CD4-positive, alpha-beta T cell treated with Interferon alpha-2 for 1 hour (primary cell): ENCODE measurements at regions not wholly inside any gene's neighbourhood (a gene's known extent, or its start where the extent isn't known, plus 50 kb on each side); places are given as distances from the start of the nearest gene placed in this dataset.
A peak's percentile ranks its signal among the peaks of the same experiment; 100 is the strongest.

Experiments
- DNase-seq, 2 donors: peaks; one replicate each; pipeline ENCODE4 v3.0.0-alpha.2; 2020 to 2022

DNA sequence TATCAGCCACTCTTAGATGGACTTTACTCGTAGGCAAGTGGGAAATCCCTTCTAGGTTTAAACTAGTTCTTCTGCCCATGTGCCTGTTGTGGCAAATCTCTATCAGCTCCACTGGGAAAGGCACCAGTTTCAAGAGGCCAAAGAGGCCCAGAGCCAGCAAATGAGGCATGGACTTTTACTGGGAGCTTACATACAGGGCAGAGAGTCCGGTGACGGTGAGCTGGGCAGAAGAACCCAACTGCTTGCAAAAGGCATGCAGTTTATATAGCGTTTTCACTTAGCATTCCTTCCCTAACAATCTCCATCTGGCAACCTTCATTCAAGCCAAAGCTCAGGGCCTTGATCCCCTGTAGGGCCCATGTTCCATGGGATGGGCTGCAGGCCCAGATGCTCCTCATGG is 93.0 kb upstream of the C3orf80 start:
- no peak for DNase-seq

DNA sequence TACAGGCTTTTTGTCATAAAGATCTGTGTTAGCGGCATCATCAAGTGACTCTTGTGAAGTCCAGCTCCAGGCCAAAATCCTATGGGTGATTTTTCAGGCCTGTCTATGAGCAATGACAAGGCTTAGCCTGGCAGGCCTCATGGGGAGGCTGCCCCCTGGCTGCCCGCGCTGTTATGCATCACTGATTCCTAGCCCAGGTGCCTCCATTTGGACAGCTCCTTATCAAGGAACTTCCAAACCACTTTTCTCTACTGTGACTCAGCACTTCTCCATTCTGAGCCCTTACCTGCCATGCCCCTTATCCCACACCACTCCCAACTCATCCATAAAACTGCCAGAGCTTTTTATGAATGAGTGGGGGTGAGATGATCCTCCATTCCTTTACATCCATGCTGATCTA is 91.5 kb upstream of the C3orf80 start:
- no peak for DNase-seq

DNA sequence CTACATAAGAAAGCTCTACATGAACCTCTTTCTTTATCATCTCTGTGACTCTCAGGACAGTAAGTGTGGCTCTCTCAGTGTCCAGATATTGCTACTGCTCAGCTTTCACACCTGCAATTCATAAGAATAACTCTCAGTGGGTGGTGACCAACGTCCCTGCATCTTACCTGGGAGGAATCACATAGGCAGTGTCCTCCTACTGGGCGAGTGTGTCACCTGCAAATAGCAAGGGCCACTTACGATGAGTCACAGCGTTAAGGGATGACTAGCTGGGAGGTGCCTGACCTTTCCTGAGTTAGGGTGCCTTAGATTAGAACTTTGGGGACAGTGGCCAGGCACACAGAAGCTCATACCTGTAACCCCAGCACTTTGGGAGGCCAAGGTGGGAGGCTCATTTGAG is 90.8 kb upstream of the C3orf80 start:
- DNase-seq, result no peak

DNA sequence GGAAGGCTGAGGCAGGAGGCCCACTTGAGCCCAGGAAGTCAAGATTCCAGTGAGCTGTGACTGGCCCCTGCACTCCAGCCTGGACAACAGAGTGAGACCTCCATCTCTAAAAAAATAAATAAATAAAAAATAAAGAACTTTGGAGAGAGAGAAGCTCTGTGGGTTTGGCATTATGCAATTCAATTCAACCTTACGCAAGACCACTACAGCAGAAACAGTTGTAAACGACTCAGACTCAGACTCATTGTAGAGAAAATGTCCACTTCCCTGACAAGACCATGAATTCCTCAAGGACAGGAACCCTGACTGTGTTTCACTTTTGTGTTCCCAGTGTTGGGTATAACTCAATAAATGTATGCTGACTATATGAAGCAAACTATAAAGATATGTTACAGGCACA is 90.3 kb upstream of the C3orf80 start:
- DNase-seq, result peak in 1 of 2 donors; percentile 3

DNA sequence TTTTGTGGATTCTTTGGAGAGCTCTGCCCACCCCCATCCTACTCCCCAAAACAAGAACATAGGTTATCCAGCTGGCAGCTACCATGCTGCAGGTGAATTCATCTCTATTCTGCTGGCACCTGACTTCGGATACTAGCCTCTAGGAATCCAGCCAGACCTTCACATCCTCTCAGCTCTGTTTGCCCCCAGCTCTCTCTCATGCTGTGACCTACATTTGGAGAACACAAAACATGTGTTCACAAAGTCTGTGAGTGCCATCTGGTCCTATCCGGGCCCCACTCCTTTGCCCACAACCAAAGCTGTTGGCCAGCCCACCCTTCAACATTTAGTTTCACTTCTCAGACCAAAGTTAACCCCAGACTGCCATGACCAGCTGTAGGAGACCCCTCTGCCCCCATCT is 89.4 kb upstream of the C3orf80 start:
- no peak for DNase-seq

DNA sequence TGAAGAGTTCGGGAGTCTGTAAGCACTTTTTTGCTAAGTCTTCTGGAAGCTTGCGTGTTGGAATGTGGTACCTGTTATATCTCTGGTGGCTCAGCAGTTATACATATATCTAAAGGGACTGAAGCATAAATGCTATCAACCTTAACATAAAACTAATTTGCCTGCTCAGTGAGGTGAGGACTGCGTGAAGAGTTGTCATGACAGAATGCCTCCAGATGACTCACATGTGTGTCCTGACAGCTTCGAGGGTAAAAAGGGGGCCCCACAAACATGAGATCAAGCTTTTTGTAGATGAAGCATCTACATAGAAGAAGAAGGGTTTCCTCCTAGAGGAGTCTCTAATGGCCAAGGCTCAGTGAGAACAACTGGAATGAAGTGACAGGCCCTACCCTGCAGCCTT is 88.8 kb upstream of the C3orf80 start:
- DNase-seq, result no peak

DNA sequence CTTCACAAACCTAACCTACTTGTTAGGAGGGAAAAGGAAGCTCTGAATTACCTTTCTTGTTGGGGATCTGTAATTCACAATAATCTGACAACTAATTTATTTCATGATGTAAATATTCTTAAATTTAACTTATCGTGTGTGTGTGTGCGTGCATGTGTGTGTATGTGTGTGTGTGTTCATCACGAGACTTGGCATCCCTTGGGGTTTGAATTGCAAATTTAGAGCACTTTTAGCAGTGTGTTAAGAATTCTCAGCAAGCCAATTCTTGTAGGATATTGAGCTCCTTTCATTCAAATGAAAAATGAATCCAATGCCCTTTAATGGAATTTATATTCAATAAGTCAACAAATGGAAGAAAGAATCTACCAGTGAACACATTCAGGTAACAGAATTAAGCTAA is 85.9 kb upstream of the C3orf80 start:
- no peak for DNase-seq

DNA sequence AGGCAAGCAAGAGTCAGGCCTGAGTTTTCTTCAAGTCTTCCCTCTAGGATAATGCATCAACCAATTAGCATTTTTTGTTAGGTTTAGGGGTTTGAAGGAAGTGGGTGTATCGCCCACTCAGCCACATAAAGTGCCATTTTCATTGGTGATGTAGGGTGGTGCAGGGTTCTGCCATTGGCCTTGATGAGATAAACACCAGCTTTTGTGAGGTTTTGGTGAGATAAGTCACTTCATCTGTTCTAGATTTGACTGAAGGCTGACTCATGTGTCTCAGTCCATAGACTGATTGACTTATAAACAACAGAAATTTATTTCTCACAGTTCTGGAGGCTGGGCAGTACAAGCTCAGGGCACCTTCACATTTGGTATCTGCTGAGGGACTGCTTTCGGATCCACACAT is 84.5 kb upstream of the C3orf80 start:
- no peak for DNase-seq

DNA sequence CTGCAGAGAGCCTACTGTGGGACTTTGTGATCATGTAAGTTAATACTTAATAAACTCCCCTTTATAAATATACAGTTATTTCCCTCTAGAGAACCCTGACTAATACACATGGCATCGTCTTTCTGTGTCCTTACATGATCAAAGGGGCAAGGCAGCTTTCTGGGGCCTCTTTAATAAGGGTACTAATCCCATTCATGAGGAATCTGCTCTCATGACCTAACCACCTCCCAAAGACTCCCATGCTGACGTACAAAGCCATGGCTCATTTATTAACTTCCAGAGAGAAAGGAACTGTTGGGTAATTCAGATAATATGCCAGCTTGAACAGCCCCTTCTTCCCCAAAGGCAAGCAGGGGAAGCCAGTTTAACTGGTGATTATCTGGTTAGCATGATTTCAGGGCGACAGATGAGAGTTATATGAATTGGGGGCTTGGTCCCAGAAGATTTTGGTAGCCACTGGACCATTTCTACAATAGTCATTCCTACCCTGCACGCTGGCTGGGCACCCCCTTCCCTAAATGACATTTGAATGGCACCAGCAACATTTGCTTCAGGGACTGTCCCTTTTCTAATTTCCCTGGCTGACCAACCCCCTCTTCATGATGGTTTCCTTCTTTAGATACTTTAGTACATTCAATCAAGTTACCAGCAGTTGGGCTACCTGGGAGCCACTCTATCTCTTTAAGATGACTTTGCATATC is 83.6 kb upstream of the C3orf80 start:
- no peak for DNase-seq

DNA sequence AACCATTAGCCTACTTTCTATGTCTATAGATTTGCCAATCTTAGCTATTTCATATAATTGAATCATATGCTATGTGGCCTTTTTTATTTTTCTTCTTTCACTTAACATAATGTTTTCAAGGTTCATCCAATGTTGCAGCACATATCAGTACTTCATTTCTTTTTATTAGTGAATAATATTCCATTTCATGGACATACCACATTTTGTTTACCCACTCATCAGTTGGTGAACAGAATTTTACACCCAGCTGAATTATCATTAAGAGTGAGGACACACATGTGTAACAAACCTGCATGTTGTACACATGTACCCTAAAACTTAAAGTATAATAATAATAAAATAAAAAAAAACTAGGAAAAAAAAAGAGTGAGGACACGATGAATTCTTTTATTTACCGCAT is 81.7 kb upstream of the C3orf80 start:
- no peak for DNase-seq

DNA sequence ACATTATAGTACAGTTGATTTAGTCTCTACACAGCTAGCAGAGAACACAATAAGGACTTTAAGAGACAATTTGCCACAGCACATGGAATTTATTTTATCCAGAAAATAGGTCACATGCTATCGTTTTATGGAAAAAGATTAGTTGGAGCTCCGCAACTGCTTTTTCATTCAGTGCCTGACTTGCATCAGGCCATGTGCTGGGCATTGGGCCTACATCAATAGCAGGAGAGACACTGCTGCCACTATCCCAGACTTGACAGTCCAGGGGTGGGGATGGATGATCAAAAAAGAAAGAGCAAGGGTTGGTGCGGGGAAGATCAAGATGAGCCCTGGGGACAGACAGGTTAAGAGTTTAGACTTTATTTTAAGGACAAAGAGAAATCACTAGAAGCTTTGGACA is 75.2 kb upstream of the C3orf80 start:
- DNase-seq, result no peak

DNA sequence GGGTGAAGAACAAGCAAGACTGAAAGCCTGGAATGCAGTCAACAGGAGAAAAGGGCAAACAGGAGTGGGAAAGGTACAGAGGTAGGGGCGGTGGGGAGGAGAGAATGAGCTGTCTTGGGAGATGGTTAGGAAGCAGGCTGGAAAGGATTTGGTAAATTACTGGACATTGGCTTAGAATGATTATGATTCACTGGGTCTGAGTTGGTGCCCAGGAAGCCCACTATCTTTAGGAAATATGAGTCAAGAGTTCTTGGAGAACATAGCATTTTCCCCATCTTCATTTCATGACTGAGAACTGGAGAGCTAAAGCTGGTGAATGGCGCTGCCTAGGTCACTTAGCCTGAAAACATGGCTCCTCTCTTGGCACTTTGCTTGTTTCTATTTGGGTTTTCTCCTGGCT is 74.7 kb upstream of the C3orf80 start:
- DNase-seq, result no peak

DNA sequence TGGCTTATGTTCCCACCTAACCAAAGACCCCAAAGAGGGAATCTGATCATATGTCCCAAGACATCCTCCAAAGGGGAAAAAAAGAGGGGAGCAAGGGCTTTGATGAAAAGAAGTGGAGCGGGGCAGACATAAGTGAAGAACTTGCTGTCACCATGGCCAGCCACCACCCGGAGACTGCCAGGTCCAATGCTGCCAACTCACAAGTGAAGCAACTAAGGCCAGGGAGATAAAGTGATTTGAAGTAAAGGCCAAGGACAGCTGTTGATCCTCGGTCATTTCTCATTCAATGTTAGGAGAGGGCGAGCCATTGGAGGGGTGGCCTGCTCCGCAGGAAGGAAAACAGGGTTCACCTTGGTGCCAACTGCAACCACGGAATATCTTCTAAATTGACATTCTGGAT is 72.6 kb upstream of the C3orf80 start:
- no peak for DNase-seq

DNA sequence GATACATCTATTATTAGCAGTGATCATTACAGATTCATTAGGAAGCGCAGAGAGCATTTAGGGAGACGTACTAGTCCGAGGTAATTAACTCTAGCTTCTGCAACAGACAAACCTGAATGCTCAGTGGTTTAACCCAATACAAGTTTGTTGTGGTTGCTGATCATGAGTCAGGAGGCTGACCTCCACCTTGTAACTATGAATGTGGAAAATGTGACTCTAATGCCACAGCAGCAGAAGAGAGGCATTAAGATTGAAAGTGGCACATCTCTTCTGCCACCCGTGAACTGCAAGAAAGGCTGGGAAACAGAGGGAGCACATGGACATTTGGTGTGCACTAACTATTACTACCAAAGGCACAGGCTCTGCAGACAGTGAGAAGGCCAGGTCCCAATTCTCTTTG is 71.2 kb upstream of the C3orf80 start:
- DNase-seq, result no peak

DNA sequence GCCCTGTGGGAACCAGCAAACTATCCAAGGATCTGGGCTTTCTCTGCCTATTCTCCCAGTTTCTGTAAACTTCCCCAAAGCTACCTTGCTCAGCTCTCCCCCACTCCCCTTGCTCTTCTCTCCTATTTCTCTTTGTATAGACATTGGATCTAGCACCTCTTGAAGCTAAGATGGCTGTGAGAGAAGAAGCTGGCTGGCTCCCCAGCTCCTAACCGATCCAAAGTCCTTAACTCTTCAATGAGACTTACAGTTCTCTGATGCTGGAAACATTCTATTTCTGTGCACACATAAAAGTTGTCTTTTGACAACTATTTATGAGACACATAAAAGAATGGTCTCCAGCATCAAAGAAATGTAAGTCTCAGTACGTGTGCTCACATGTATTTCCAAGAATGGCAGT is 70.6 kb upstream of the C3orf80 start:
- DNase-seq, result no peak

DNA sequence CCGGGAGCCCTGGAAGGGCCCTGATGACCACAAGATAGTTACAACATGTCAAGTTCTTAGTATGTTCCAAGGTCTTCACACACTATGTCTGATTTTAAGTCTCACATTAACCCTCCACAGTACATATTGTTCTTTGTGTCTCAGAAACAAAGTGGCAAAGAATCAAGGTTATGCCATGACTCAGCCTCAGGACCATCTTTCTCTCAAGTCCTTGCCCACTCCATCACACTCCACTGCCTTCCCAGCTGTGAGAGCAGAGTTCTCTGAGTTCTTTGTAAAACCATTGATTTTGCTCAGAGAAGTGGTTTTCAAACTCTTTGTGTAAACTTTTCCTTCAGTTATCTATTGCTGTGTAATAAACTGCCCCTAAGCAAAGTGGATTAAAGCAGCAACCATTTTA is 67.9 kb upstream of the C3orf80 start:
- DNase-seq, result no peak

DNA sequence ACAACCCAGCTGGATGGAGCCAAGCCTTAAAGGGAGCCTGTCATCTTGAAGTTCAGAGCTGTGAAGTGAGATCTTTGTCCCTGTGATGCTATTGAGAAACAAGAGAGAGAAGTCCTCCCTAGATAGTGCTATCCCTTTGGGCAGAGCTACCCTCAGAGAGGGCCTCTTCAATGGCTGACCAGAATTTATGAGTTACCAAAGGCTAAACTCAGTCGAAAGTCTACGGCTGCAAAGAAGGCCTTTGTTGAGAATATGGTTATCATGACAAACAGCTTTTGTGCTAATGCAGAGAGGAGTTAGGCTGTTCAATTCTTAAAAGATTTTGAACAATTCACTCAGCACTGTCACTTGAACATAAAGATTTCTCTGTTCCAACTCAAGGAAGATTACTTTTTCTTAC is 65.9 kb upstream of the C3orf80 start:
- DNase-seq, result no peak

DNA sequence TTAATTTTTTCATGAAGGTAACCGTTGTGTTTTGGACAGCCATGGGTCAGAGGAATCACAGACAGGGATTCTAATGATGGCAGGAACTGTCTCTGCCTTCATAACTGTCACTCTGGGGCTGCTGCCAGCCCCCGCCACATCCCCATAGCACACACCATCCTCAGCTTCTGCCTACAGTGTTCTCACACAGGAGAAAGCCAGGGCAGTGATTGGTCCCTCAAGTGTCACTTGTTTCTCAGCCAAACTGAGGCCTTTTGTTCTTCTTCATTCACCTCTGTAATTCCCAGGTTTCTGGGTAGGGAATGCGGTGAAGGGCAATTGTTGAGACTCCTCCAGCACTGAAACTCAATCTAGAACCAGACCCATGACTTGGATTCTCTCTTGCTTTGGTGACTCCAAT is 65.4 kb upstream of the C3orf80 start:
- no peak for DNase-seq

DNA sequence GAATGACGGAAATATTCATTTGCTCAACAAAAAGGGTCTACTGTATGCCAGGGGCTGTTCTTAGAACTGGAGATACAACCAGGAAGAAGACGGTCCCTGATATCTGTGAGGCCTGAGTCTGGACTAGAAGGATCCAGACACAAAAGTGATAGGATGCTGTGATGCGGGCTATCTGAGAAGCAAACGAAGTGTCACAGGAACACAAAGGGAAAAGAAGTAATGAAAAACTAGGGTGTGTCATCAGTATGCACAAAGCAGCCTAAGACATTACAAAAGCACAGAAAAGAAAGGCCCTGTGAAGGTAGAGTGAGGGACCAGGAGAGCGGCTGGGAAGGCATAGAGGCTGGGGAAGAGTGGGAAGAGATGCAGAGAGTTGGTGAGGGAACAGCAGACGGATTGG is 63.3 kb upstream of the C3orf80 start:
- no peak for DNase-seq

DNA sequence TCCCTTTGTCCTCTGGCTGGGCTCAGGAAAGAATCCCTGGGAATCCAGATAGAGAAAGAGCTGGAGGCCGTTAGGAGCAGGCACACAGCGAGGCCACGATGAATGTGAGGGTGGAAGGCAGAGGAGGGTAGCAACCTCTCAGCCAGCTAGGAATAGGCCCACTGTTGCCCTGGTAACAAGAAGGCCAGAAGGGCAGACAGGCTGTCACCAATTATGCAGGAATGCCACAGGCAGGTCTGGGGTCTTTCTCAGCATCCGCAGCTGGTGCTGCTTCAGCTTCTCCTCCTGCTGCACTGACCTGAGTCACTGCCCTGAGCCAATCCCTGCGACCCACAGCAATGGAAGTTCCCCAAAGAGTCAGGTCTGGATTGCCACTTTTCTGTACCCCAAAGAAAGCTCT is 62.8 kb upstream of the C3orf80 start:
- DNase-seq, result no peak

DNA sequence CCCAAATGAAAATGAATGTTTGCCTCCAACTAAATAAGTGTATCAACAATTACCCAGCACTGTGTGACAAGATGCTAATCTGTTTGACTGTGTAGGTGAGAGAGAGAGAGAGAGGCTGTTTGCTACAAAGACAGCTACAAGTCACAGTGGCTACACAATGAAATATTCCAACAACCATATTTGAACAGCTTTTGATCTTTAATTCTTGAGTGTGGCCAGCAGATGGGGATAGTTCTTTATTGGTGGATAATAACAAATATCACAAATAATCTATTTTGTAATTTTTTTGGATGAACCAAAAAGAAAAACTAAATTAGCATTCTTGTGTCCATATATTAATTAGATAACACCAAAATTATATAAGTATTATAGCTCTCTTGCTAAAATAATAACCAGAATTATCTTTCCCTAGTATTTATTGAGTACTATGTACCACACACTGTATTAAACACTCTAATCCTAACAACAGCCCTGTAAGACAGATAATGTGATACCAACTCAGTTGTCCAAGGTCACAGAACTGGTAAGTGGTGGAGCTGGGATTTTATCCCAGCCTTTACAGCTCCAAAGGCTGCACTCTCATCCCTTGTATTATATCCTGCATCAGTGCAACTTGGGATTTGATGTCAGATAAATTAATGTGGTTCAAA is 61.9 kb upstream of the C3orf80 start:
- DNase-seq, result peak in 1 of 2 donors; percentile 28

DNA sequence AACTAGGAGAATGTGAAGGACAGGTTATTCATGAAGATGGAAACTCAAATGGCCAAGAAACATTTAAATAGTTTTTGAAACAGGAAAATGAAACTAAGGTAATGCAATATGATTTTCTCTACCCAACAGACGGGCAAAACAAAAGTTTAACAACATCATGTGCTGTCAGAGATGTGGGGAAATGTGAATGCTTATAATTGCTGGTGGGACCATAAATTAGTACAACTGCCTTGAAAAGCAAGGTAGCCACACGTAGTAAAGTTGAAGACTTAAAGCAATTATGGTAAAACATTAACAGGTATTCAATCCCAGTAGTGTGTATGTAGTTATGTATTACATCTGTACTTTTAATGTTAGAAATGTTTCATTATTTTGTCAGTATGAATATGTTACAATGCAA is 57.0 kb upstream of the C3orf80 start:
- no peak for DNase-seq

DNA sequence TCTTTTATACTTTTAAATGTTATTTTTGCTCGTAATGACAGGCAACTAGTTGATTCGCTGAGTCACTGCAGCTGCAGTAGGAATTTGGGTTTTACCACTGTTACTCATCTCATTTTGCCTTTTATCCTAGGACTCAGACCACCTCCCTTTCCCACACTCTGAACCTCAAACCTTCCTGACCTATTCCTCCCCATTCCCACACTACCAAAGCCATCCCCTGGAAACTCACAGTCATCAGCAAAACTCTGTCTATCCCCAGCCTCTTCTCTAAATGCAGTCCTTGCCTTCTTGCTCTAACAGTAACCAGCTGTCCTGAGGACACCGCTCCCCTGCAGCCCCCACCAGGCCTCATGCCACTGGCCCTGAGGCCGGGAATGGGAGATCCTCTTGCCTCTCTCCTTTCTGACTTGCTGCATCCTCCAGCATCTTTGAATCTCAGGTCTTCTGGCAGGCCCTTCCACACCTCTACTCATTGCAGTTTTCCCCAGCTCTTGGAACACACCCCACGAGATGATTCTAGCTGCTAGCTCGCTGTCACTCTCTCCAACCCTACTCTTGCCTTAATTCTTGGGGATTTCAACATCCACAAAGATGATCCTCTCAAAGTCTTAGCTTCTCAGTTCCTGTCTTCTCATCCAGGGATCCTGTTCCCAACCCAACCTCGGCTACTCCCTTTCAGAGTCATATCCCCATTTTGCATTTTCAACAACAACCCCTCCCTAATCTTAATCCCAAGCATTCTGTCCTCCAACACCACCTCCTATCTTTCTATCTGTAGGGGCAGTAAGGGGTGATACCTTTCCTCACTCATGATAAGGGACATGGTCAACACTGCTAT is 55.9 kb upstream of the C3orf80 start:
- DNase-seq, result no peak
